ENCODE measurements at regions not wholly inside any gene's neighbourhood (a gene's known extent, or its start where the extent isn't known, plus 50 kb on each side); places are given as distances from the start of the nearest gene placed in this dataset.
"Not testable (repeated sequence)": the region's sequence is repeated elsewhere in the genome, so short reads cannot be mapped to it uniquely, and the experiment has no call there.

DNA sequence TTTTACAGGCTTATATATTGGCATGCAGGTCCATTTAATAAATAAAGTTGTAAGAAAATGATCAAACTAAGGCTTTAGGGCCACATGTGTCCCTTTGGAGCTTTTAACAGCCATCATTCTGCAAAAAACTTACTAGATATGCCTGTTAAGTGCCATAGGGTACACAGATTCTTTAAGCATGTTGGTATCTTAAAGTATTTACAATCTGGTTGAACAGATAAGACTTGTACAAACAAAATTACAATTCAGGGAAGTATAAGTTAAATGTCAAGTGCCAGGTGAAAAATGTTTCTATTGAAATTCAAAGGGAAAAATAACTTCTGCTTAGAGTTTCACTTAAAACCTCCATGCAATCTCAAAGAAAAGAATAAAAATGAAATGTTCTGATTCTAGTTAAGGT lies 558.4 kb upstream of the ST8SIA4 start:
- DNase-seq (no peak), ATAC-seq (ENCODE audit: insufficient read depth, low read depth) (no peak)
- Histone ChIP-seq H3K36me3 (ENCODE audit: insufficient read depth, low read length) (no peaks in the 10 kb centered on the region), H2AFZ (ENCODE audit: low read depth, low read length) (no peak overlapping the region), H4K20me1 (ENCODE audit: insufficient read depth, low read length) (no peaks in the 10 kb centered on the region), H3K4me3 (ENCODE audit: low read depth in 1 of 2, low read length in 2 of 2) (no peak overlapping the region), H3K27ac (ENCODE audit: low read length) (no peak overlapping the region), H3K4me2 (ENCODE audit: insufficient read depth, low read length) (no peak overlapping the region), H3K9me3 (ENCODE audit: insufficient read depth, low read length, severe bottlenecking) (no peaks in the 10 kb centered on the region), H3K27me3 (ENCODE audit: insufficient read depth, low read length, poor library complexity) (no peaks in the 10 kb centered on the region), H3K4me1 (ENCODE audit: insufficient read depth, low read length) (no peaks in the 10 kb centered on the region), H3K9ac (ENCODE audit: low read depth, low read length) (no peak overlapping the region), H3K79me2 (ENCODE audit: insufficient read depth, low read length) (no peaks in the 10 kb centered on the region)
- TF ChIP-seq, protein P1, sequence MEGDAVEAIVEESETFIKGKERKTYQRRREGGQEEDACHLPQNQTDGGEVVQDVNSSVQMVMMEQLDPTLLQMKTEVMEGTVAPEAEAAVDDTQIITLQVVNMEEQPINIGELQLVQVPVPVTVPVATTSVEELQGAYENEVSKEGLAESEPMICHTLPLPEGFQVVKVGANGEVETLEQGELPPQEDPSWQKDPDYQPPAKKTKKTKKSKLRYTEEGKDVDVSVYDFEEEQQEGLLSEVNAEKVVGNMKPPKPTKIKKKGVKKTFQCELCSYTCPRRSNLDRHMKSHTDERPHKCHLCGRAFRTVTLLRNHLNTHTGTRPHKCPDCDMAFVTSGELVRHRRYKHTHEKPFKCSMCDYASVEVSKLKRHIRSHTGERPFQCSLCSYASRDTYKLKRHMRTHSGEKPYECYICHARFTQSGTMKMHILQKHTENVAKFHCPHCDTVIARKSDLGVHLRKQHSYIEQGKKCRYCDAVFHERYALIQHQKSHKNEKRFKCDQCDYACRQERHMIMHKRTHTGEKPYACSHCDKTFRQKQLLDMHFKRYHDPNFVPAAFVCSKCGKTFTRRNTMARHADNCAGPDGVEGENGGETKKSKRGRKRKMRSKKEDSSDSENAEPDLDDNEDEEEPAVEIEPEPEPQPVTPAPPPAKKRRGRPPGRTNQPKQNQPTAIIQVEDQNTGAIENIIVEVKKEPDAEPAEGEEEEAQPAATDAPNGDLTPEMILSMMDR (IDR thresholded peaks at IDR 0.05; ENCODE audit: borderline replicate concordance, extremely low read depth, low read length, poor library complexity, severe bottlenecking), result no peak
- TF ChIP-seq EZH2 (IDR thresholded peaks at IDR 0.05; ENCODE audit: borderline replicate concordance, low read depth, low read length, severe bottlenecking), result no peak

DNA sequence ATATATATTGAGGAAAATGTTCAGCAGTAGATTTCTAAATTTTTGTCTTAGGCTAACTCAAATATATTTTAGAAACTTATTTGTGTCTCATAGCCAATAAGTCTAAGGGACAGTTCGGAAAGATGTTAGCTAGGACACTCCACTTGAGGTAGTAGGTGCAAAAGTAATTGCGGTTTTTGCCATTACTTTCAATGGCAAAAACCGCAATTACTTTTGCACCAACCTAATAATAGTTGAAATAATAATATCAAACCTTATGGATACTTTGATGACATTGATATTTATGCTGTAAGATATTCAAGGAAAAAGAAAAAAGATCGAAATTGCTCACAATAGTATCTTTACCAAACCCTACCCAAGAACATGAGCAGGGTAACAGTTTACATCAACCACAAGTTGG lies 555.5 kb upstream of the ST8SIA4 start:
- Histone ChIP-seq H3K9me3 (ENCODE audit: insufficient read depth, low read length, severe bottlenecking) (no peaks in the 10 kb centered on the region), H4K20me1 (ENCODE audit: insufficient read depth, low read length) (no peaks in the 10 kb centered on the region), H3K9ac (ENCODE audit: low read depth, low read length) (no peak overlapping the region), H3K4me2 (ENCODE audit: insufficient read depth, low read length) (no peak overlapping the region), H3K4me1 (ENCODE audit: insufficient read depth, low read length) (no peaks in the 10 kb centered on the region), H3K4me3 (ENCODE audit: low read depth in 1 of 2, low read length in 2 of 2) (no peak overlapping the region), H2AFZ (ENCODE audit: low read depth, low read length) (no peak overlapping the region), H3K27me3 (ENCODE audit: insufficient read depth, low read length, poor library complexity) (no peaks in the 10 kb centered on the region), H3K79me2 (ENCODE audit: insufficient read depth, low read length) (no peaks in the 10 kb centered on the region), H3K36me3 (ENCODE audit: insufficient read depth, low read length) (no peaks in the 10 kb centered on the region), H3K27ac (ENCODE audit: low read length) (no peak overlapping the region)
- TF ChIP-seq, protein P1 (IDR thresholded peaks at IDR 0.05; ENCODE audit: borderline replicate concordance, extremely low read depth, low read length, poor library complexity, severe bottlenecking), result no peak
- no peak for TF ChIP-seq EZH2 (IDR thresholded peaks at IDR 0.05; ENCODE audit: borderline replicate concordance, low read depth, low read length, severe bottlenecking)
- no peak for ATAC-seq (ENCODE audit: insufficient read depth, low read depth)
- no peak for DNase-seq

DNA sequence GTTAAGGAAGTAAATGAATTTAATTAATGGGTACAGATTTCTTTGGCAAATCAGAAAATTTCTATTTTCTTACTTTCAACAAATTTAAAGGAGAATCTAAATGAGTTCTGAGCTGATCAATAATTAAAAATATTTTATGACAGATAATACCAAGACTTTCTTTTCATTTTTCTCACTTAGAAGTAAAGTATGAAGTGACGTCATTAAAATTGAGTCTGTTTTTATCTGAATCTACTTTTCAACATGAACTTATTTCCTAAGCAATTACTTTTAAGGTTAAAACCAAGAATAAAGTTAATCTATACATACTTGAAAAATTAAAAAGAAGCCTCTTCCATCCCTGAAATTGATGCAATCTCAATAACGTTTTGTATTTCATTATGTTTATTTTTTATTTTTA lies 552.8 kb upstream of the ST8SIA4 start:
- Histone ChIP-seq H3K9me3 (ENCODE audit: insufficient read depth, low read length, severe bottlenecking) (no peaks in the 10 kb centered on the region), H3K4me2 (ENCODE audit: insufficient read depth, low read length) (no peak overlapping the region), H3K36me3 (ENCODE audit: insufficient read depth, low read length) (no peaks in the 10 kb centered on the region), H2AFZ (ENCODE audit: low read depth, low read length) (no peak overlapping the region), H3K4me3 (ENCODE audit: low read depth in 1 of 2, low read length in 2 of 2) (no peak overlapping the region), H3K27me3 (ENCODE audit: insufficient read depth, low read length, poor library complexity) (no peaks in the 10 kb centered on the region), H4K20me1 (ENCODE audit: insufficient read depth, low read length) (no peaks in the 10 kb centered on the region), H3K9ac (ENCODE audit: low read depth, low read length) (no peak overlapping the region), H3K4me1 (ENCODE audit: insufficient read depth, low read length) (no peaks in the 10 kb centered on the region), H3K79me2 (ENCODE audit: insufficient read depth, low read length) (no peaks in the 10 kb centered on the region), H3K27ac (ENCODE audit: low read length) (no peak overlapping the region)
- TF ChIP-seq, protein P1 (IDR thresholded peaks at IDR 0.05; ENCODE audit: borderline replicate concordance, extremely low read depth, low read length, poor library complexity, severe bottlenecking), result no peak
- no peak for TF ChIP-seq EZH2 (IDR thresholded peaks at IDR 0.05; ENCODE audit: borderline replicate concordance, low read depth, low read length, severe bottlenecking)
- ATAC-seq (ENCODE audit: insufficient read depth, low read depth) (no peak), DNase-seq (no peak)

DNA sequence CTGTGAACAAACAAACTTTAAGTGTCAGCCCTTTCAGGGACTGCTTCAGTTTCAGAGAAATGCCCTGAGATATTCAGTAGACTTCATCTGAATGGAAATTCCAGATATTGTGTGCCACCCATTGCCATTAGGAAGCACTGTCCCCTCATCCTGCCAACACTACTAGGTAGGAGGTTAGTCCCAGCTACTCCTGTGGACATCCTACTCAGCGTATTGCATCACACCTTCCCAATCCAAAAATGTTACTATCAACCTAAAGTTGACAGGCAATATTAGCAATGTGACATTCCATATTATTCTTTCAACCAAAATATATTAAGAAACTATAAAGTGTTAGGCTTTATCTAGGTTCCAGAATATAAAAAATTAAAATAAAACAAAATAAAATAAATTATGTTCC lies 552.0 kb upstream of the ST8SIA4 start:
- Histone ChIP-seq H2AFZ (ENCODE audit: low read depth, low read length) (no peak overlapping the region), H3K9ac (ENCODE audit: low read depth, low read length) (no peak overlapping the region), H3K27ac (ENCODE audit: low read length) (no peak overlapping the region), H3K27me3 (ENCODE audit: insufficient read depth, low read length, poor library complexity) (no peaks in the 10 kb centered on the region), H4K20me1 (ENCODE audit: insufficient read depth, low read length) (no peaks in the 10 kb centered on the region), H3K36me3 (ENCODE audit: insufficient read depth, low read length) (no peaks in the 10 kb centered on the region), H3K9me3 (ENCODE audit: insufficient read depth, low read length, severe bottlenecking) (no peaks in the 10 kb centered on the region), H3K79me2 (ENCODE audit: insufficient read depth, low read length) (no peaks in the 10 kb centered on the region), H3K4me1 (ENCODE audit: insufficient read depth, low read length) (no peaks in the 10 kb centered on the region), H3K4me3 (ENCODE audit: low read depth in 1 of 2, low read length in 2 of 2) (no peak overlapping the region), H3K4me2 (ENCODE audit: insufficient read depth, low read length) (no peak overlapping the region)
- ATAC-seq (ENCODE audit: insufficient read depth, low read depth) (no peak), DNase-seq (no peak)
- no peak for TF ChIP-seq EZH2 (IDR thresholded peaks at IDR 0.05; ENCODE audit: borderline replicate concordance, low read depth, low read length, severe bottlenecking)
- TF ChIP-seq, protein P1 (IDR thresholded peaks at IDR 0.05; ENCODE audit: borderline replicate concordance, extremely low read depth, low read length, poor library complexity, severe bottlenecking), result no peak

DNA sequence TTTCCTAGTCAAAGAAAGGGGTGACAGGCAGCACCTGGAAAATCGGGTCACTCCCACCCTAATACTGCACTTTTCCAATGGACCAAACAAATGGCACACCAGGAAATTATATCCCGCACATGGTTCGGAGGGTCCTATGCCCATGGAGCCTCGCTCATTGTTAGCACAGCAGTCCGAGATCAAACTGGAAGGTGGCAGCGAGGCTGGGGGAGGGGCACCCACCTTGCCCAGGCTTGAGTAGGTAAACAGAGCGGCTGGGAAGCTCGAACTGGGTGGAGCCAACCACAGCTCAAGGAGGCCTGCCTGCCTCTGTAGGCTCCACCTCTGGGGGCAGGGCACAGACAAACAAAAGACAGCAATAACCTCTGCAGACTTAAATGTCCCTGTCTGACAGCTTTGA lies 539.2 kb upstream of the ST8SIA4 start:
- not testable (repeated sequence) for DNase-seq; H4K20me1 ChIP-seq (ENCODE audit: insufficient read depth, low read length); H3K4me1 ChIP-seq (ENCODE audit: insufficient read depth, low read length); H3K27me3 ChIP-seq (ENCODE audit: insufficient read depth, low read length, poor library complexity); H3K36me3 ChIP-seq (ENCODE audit: insufficient read depth, low read length); H2AFZ ChIP-seq (ENCODE audit: low read depth, low read length); ATAC-seq (ENCODE audit: insufficient read depth, low read depth); H3K4me3 ChIP-seq (ENCODE audit: low read depth in 1 of 2, low read length in 2 of 2); H3K4me2 ChIP-seq (ENCODE audit: insufficient read depth, low read length); H3K9ac ChIP-seq (ENCODE audit: low read depth, low read length); H3K9me3 ChIP-seq (ENCODE audit: insufficient read depth, low read length, severe bottlenecking); H3K79me2 ChIP-seq (ENCODE audit: insufficient read depth, low read length); H3K27ac ChIP-seq (ENCODE audit: low read length)

Data from DND-41 (cell line).